ENCODE measurements at regions not wholly inside any gene's neighbourhood (a gene's known extent, or its start where the extent isn't known, plus 50 kb on each side); places are given as distances from the start of the nearest gene placed in this dataset.

DNA sequence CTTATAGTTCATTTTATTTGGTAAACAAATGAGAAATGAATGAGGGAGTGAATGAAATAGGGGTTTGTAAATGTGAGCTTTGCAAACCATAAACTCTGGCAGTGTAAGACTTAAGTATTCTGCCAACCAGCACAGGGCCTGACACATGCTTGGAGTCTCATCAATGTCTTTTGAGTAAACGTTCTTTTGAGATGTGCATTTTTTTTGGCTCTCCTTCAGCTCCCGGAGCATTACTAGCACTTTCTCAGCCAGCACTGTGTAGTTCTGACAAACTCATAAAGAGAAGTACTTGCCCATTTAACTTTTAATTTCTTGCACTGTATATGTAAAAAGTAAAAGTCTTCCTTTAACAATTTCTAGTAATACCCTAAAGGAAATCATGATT lies 245.3 kb downstream of the HS3ST1 start:
- TF ChIP-seq, protein P1, sequence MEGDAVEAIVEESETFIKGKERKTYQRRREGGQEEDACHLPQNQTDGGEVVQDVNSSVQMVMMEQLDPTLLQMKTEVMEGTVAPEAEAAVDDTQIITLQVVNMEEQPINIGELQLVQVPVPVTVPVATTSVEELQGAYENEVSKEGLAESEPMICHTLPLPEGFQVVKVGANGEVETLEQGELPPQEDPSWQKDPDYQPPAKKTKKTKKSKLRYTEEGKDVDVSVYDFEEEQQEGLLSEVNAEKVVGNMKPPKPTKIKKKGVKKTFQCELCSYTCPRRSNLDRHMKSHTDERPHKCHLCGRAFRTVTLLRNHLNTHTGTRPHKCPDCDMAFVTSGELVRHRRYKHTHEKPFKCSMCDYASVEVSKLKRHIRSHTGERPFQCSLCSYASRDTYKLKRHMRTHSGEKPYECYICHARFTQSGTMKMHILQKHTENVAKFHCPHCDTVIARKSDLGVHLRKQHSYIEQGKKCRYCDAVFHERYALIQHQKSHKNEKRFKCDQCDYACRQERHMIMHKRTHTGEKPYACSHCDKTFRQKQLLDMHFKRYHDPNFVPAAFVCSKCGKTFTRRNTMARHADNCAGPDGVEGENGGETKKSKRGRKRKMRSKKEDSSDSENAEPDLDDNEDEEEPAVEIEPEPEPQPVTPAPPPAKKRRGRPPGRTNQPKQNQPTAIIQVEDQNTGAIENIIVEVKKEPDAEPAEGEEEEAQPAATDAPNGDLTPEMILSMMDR (IDR thresholded peaks at IDR 0.05): no peak
- no peak for TF ChIP-seq POLR2A (IDR thresholded peaks at IDR 0.05)
